K562 (cell line): ENCODE measurements at regions not wholly inside any gene's neighbourhood (a gene's known extent, or its start where the extent isn't known, plus 50 kb on each side); places are given as distances from the start of the nearest gene placed in this dataset.

Experiments used
- ATAC-seq: fragments of 200-7000 bp; cut with Tn5 transposase; 3 replicates; pipeline ENCODE4 v1.9.1; 2020; ENCODE audit warnings: moderate library complexity
- BruUV-seq: library from RNA; stranded (reverse); fragments of 400-500 nt; replicated peaks from 2 replicates; lab custom pipeline; 2021; lab: Mats Ljungman, UMichigan
- CTCF ChIA-PET: fragments of 300-600 bp; formaldehyde crosslinking; extraction: SDS; loops from one replicate; lab custom pipeline; 2021; ENCODE audit warnings: low intra/inter-chr PET ratio; lab: Yijun Ruan, JAX
- POLR2A ChIA-PET: fragments of 300-600, 350-650 bp; sonication (Branson Sonifier 250); formaldehyde crosslinking; extraction: SDS; loops from one replicate; lab custom pipeline; 2021; ENCODE audit warnings: antibody characterized with exemption, inconsistent platforms; lab: Yijun Ruan, JAX
- DNase-seq, 4 experiments: peaks; one replicate each; pipeline versions ENCODE4 v3.0.0 to v3.0.0-alpha.2; 2011 to 2018; ENCODE audit warnings: low spot score in 3 of 4, mixed read lengths in 3 of 4; ENCODE audit errors: extremely low read depth in 1 of 4
- FAIRE-seq: peaks from 2 replicates; lab custom pipeline; 2011; peaks lifted over from hg19 to GRCh38; lab: Jason Lieb, UNC
- H2AFZ ChIP-seq: 2 replicates; pipeline ENCODE4 v1.6.0; 2011; ENCODE audit warnings: low read depth, low read length, control low read depth, inconsistent platforms
- H3K27ac ChIP-seq: fragments of 200-600 bp; 3 replicates; pipeline ENCODE4 v1.8.0; 2011; ENCODE audit warnings: low read depth, mild to moderate bottlenecking, control low read depth, inconsistent platforms, low read length, moderate library complexity, mixed read lengths; ENCODE audit errors: extremely low read depth
- H3K27me3 ChIP-seq, 2 experiments: fragments of 300-600 bp in 1 of 2; 2 replicates in 1 of 2; 3 replicates in 1 of 2; pipeline versions ENCODE4 v1.6.0 to v1.8.0; 2011; ENCODE audit warnings: inconsistent platforms in 2 of 2, low read length in 2 of 2, mild to moderate bottlenecking in 1 of 2, mixed read lengths in 1 of 2, moderate library complexity in 1 of 2; ENCODE audit not compliant: control insufficient read depth in 2 of 2, insufficient read depth in 2 of 2
- H3K36me3 ChIP-seq: fragments of 300-600 bp; 3 replicates; pipeline ENCODE4 v1.8.0; 2011; ENCODE audit warnings: mild to moderate bottlenecking, low read length, inconsistent platforms; ENCODE audit not compliant: control insufficient read depth, insufficient read depth
- H3K4me1 ChIP-seq, 2 experiments: fragments of 200-600 bp in 1 of 2; replicated peaks in 1 of 2; 2 replicates in 1 of 2; 3 replicates in 1 of 2; pipeline versions ENCODE4 v1.5.1 to v1.8.0; 2011; ENCODE audit warnings: inconsistent platforms in 2 of 2, low read length in 2 of 2, mild to moderate bottlenecking in 1 of 2, mixed read lengths in 1 of 2, moderate library complexity in 1 of 2; ENCODE audit not compliant: control insufficient read depth in 2 of 2, insufficient read depth in 2 of 2
- H3K4me2 ChIP-seq: 2 replicates; pipeline ENCODE4 v1.6.1; 2011; ENCODE audit warnings: low read length, control low read depth, inconsistent platforms, mixed read lengths; ENCODE audit not compliant: insufficient read depth
- H3K4me3 ChIP-seq: fragments of 200-600 bp; sonication (generic), shearing (Covaris generic); 2 replicates; pipeline ENCODE4 v1.5.1; 2016; ENCODE audit warnings: control low read depth, inconsistent platforms
- H3K79me2 ChIP-seq: fragments of 200-600 bp; 3 replicates; pipeline ENCODE4 v1.8.0; 2011; ENCODE audit warnings: low read length, inconsistent platforms; ENCODE audit not compliant: control insufficient read depth, insufficient read depth
- H3K9ac ChIP-seq, 2 experiments: 2 replicates each; pipeline versions ENCODE4 v1.6.0 to v1.6.1; 2011; ENCODE audit warnings: low read depth in 2 of 2, low read length in 2 of 2, control low read depth in 1 of 2, inconsistent platforms in 1 of 2, mild to moderate bottlenecking in 1 of 2, mixed read lengths in 1 of 2; ENCODE audit not compliant: insufficient read depth in 1 of 2
- H3K9me1 ChIP-seq: one replicate; pipeline ENCODE4 v1.6.0; 2011; ENCODE audit warnings: inconsistent platforms, mild to moderate bottlenecking, low read length, moderate library complexity; ENCODE audit not compliant: control insufficient read depth, insufficient read depth
- H3K9me3 ChIP-seq: replicated peaks from 2 replicates; pipeline ENCODE4 v1.5.1; 2011; ENCODE audit warnings: low read depth, low read length, inconsistent platforms; ENCODE audit not compliant: control insufficient read depth, insufficient read depth
- H4K20me1 ChIP-seq: replicated peaks from 2 replicates; pipeline ENCODE4 v1.6.1; 2011; ENCODE audit warnings: low read length, inconsistent platforms, mixed read lengths; ENCODE audit not compliant: control insufficient read depth, insufficient read depth
- ARID2 ChIP-seq: fragments of 450-650 bp; IDR thresholded peaks from 2 replicates; pipeline ENCODE4 v1.6.1; 2017; ENCODE audit warnings: antibody characterized with exemption, mild to moderate bottlenecking
- CLOCK ChIP-seq: fragments of 250-450 bp; sonication (Bioruptor Pico); IDR thresholded peaks from 2 replicates; pipeline ENCODE4 v1.4.0; 2020; ENCODE audit warnings: mild to moderate bottlenecking, moderate library complexity, borderline replicate concordance
- EP400 ChIP-seq: fragments of 450-650 bp; IDR thresholded peaks from 2 replicates; pipeline ENCODE4 v1.6.1; 2017; ENCODE audit warnings: antibody characterized with exemption, mild to moderate bottlenecking, moderate library complexity
- HNRNPH1 ChIP-seq: fragments of 200-400 bp; formaldehyde crosslinking; optimal IDR thresholded peaks from 2 replicates; pipeline ENCODE3; 2017; ENCODE audit warnings: low read depth, mild to moderate bottlenecking, low read length, moderate library complexity
- MNT ChIP-seq, 2 experiments: fragments of 450-650 bp; conservative IDR thresholded peaks; 2 replicates each; pipeline ENCODE4 v1.6.1; 2017; ENCODE audit warnings: mild to moderate bottlenecking in 2 of 2, moderate library complexity in 2 of 2
- NFIX ChIP-seq: fragments of 250-450 bp; sonication (Bioruptor Pico); IDR thresholded peaks from 2 replicates; pipeline ENCODE4 v1.4.0; 2020; ENCODE audit warnings: low read depth, mild to moderate bottlenecking, moderate library complexity
- POLR3A ChIP-seq: IDR thresholded peaks from 2 replicates; pipeline ENCODE4 v1.6.1; 2011; ENCODE audit warnings: borderline replicate concordance, mild to moderate bottlenecking, moderate library complexity; ENCODE audit not compliant: insufficient read length, insufficient read depth; ENCODE audit errors: extremely low read depth
- SLC30A9 ChIP-seq: fragments of 250-450 bp; sonication (Bioruptor Pico); IDR thresholded peaks from 2 replicates; pipeline ENCODE4 v1.8.0; 2022; ENCODE audit warnings: mild to moderate bottlenecking, moderate library complexity
- SMARCA4 ChIP-seq: fragments of 450-650 bp; IDR thresholded peaks from 2 replicates; pipeline ENCODE4 v1.6.1; 2016
- TCFL5 ChIP-seq: fragments of 250-450 bp; sonication (Bioruptor Pico); conservative IDR thresholded peaks from 2 replicates; pipeline ENCODE4 v1.6.1; 2021; ENCODE audit warnings: mild to moderate bottlenecking, moderate library complexity, matching md5 sums
- TSC22D4 ChIP-seq: fragments of 450-650 bp; IDR thresholded peaks from 2 replicates; pipeline ENCODE4 v1.6.1; 2016; ENCODE audit warnings: missing genetic modification characterization, missing biosample characterization, control low read depth
- ZEB2 ChIP-seq: fragments of 450-650 bp; IDR thresholded peaks from 2 replicates; pipeline ENCODE4 v1.6.1; 2016
- ZFP30 ChIP-seq: fragments of 250-450 bp; sonication (Bioruptor Pico); IDR thresholded peaks from 2 replicates; pipeline ENCODE4 v1.8.0; 2022; ENCODE audit warnings: moderate library complexity, mild to moderate bottlenecking, inconsistent platforms, borderline replicate concordance
- ZNF384 ChIP-seq: IDR thresholded peaks from 2 replicates; pipeline ENCODE4 v1.6.1; 2012; ENCODE audit warnings: low read depth, low read length, improper control_type of control experiment
- ZNF507 ChIP-seq: conservative IDR thresholded peaks from 2 replicates; pipeline ENCODE4 v1.6.1; 2017; ENCODE audit warnings: missing genetic modification characterization, missing compliant biosample characterization
- WGBS: fragments of 100-300 bp; shearing (Covaris generic); methylation state at CpG from one replicate; pipeline ENCODE4 v1.1.6; 2016; ENCODE audit warnings: low coverage, mixed read lengths; ENCODE audit not compliant: insufficient coverage; ENCODE audit errors: missing lambda C conversion rate; 5-methylcytosine and 5-hydroxymethylcytosine counted together
- in situ Hi-C: fragments of 300-500 bp; cut with MboI; formaldehyde crosslinking; loops from 4 replicates; pipeline ENCODE4 v1.15.0; 2018; ENCODE audit warnings: inconsistent platforms, mixed read lengths
- intact Hi-C: fragments of 100-400 bp; cut with micrococcal nuclease; formaldehyde crosslinking; loops from 2 replicates; pipeline ENCODE4 v1.14.2; 2022

- no TSS peak for BruUV-seq
- in situ Hi-C loops (no loop called here), intact Hi-C loops (no loop called here)
- Histone ChIP-seq H3K27me3 (no peaks in the 10 kb centered on the region), H3K4me1 (peaks cover 0 to 5% of the 10 kb centered on the region in 2 experiments; a peak in 1 of 5 replicates), H3K4me2 (no peak overlapping the region), H4K20me1 (no peaks in the 10 kb centered on the region), H3K9ac (no peak overlapping the region), H3K36me3 (no peaks in the 10 kb centered on the region), H3K27ac (no peak overlapping the region), H3K9me1 (no peaks in the 10 kb centered on the region), H3K79me2 (no peaks in the 10 kb centered on the region), H3K9me3 (no peaks in the 10 kb centered on the region), H2AFZ (no peak overlapping the region), H3K4me3 (no peak overlapping the region)
- ATAC-seq (no peak), FAIRE-seq (no peak), DNase-seq (no peak)
- 5% methylated on average over 19 of the region's 19 CpGs for WGBS
- ChIA-PET POLR2A (no interaction called here), CTCF (no interaction called here)
- no peak for TF ChIP-seq SLC30A9 (CRISPR knock-in tag)
- no peak for TF ChIP-seq ZFP30
- no peak for TF ChIP-seq TCFL5 (CRISPR knock-in tag)
- TF ChIP-seq ARID2 = no peak
- no peak for TF ChIP-seq TSC22D4 (tag)
- no peak for TF ChIP-seq ZNF507 (tag)
- TF ChIP-seq ZEB2 = no peak
Observed at GRCh38 chr3:21271606-21272016, 479.4 kb downstream of the ZNF385D start.

- Histone ChIP-seq H4K20me1 (no peaks in the 10 kb centered on the region), H3K9me3 (no peaks in the 10 kb centered on the region), H3K4me1 (peaks cover 0 to 5% of the 10 kb centered on the region in 2 experiments; a peak in 1 of 5 replicates), H2AFZ (no peak overlapping the region), H3K27ac (no peak overlapping the region), H3K4me2 (no peak overlapping the region), H3K9ac (no peak overlapping the region), H3K79me2 (no peaks in the 10 kb centered on the region), H3K9me1 (no peaks in the 10 kb centered on the region), H3K36me3 (no peaks in the 10 kb centered on the region), H3K4me3 (no peak overlapping the region), H3K27me3 (no peaks in the 10 kb centered on the region)
- POLR2A ChIA-PET = no interaction called here
- in situ Hi-C loops (no loop called here), intact Hi-C loops (no loop called here)
- ATAC-seq (no peak), DNase-seq (no peak), FAIRE-seq (no peak)
- BruUV-seq = no TSS peak
- CTCF ChIA-PET = no interaction called here
- TF ChIP-seq NFIX (no peak), POLR3A (no peak), SMARCA4 (no peak), HNRNPH1 (no peak), MNT (conservative IDR thresholded peaks at IDR 0.05) (no peak), ZNF384 (no peak), EP400 (no peak), CLOCK (CRISPR knock-in tag) (no peak)
Observed at GRCh38 chr3:21269882-21270281, 481.1 kb downstream of the ZNF385D start.
